CD14-positive monocyte (primary cell): ENCODE measurements at regions not wholly inside any gene's neighbourhood (a gene's known extent, or its start where the extent isn't known, plus 50 kb on each side); places are given as distances from the start of the nearest gene placed in this dataset.

ENCODE experiments used
- DNase-seq, 3 donors: peaks; one replicate each; pipeline ENCODE4 v3.0.0-alpha.2; 2011 to 2022
- H2AFZ ChIP-seq: 2 replicates; pipeline ENCODE4 v1.6.0; 2012; ENCODE audit warnings: mild to moderate bottlenecking, low read depth, low read length, inconsistent platforms; ENCODE audit not compliant: insufficient read depth, poor library complexity, severe bottlenecking
- H3K27ac ChIP-seq, 2 donors: 1 replicate in 1 of 2; 2 replicates in 1 of 2; pipeline ENCODE4 v1.5.1; 2012 to 2013; ENCODE audit warnings: low read length in 2 of 2, control low read depth in 1 of 2, inconsistent platforms in 1 of 2, low read depth in 1 of 2, mild to moderate bottlenecking in 1 of 2
- H3K27me3 ChIP-seq, 2 donors: one replicate each; pipeline versions ENCODE4 v1.6.0 to v1.6.1; 2011 to 2013; ENCODE audit warnings: low read length in 2 of 2; ENCODE audit not compliant: control insufficient read depth in 2 of 2, insufficient read depth in 2 of 2
- H3K36me3 ChIP-seq, 2 donors: replicated peaks in 1 of 2; 1 replicate in 1 of 2; 2 replicates in 1 of 2; pipeline versions ENCODE4 v1.5.1 to v1.6.1; 2012 to 2013; ENCODE audit warnings: low read length in 2 of 2, control low read depth in 1 of 2, inconsistent platforms in 1 of 2, mild to moderate bottlenecking in 1 of 2; ENCODE audit not compliant: insufficient read depth in 2 of 2, control insufficient read depth in 1 of 2
- H3K4me1 ChIP-seq, 2 donors: 1 replicate in 1 of 2; 2 replicates in 1 of 2; pipeline versions ENCODE4 v1.5.1 to v1.6.1; 2012 to 2013; ENCODE audit warnings: low read length in 2 of 2, control low read depth in 1 of 2, inconsistent platforms in 1 of 2, mild to moderate bottlenecking in 1 of 2, moderate library complexity in 1 of 2; ENCODE audit not compliant: insufficient read depth in 2 of 2, control insufficient read depth in 1 of 2
- H3K4me2 ChIP-seq: replicated peaks from 2 replicates; pipeline ENCODE3; 2012; ENCODE audit warnings: low read length, moderate library complexity, mild to moderate bottlenecking; ENCODE audit not compliant: poor library complexity, severe bottlenecking; ENCODE audit errors: extremely low read depth
- H3K4me3 ChIP-seq, 3 experiments: fragments of 200-600 bp in 1 of 3; sonication (generic) in 1 of 3; replicated peaks in 1 of 3; 1 replicate in 2 of 3; 2 replicates in 1 of 3; pipeline ENCODE4 v1.5.1; 2011 to 2013; ENCODE audit warnings: low read length in 3 of 3, mild to moderate bottlenecking in 3 of 3, control low read depth in 2 of 3, low read depth in 2 of 3, inconsistent platforms in 1 of 3, moderate library complexity in 1 of 3
- H3K79me2 ChIP-seq: 2 replicates; pipeline ENCODE4 v1.6.0; 2012; ENCODE audit warnings: mild to moderate bottlenecking, control low read depth, inconsistent platforms, low read length, moderate library complexity; ENCODE audit not compliant: insufficient read depth
- H3K9ac ChIP-seq: 2 replicates; pipeline ENCODE4 v1.6.0; 2017; ENCODE audit warnings: low read length, mild to moderate bottlenecking; ENCODE audit not compliant: insufficient read depth, poor library complexity, severe bottlenecking
- H3K9me3 ChIP-seq, 2 donors: replicated peaks in 1 of 2; 1 replicate in 1 of 2; 2 replicates in 1 of 2; pipeline versions ENCODE4 v1.5.1 to v1.6.1; 2012 to 2013; ENCODE audit warnings: low read length in 2 of 2, control low read depth in 1 of 2; ENCODE audit not compliant: control insufficient read depth in 1 of 2, insufficient read depth in 1 of 2
- H4K20me1 ChIP-seq: 2 replicates; pipeline ENCODE4 v1.6.0; 2012; ENCODE audit warnings: mild to moderate bottlenecking, low read length, control low read depth, moderate library complexity; ENCODE audit not compliant: insufficient read depth
- H3K27ac Mint-ChIP-seq, 7 donors: one replicate each; pipeline ENCODE4 v1.8.0; 2020; ENCODE audit warnings: mild to moderate bottlenecking in 7 of 7, mixed read lengths in 7 of 7, moderate library complexity in 6 of 7, inconsistent platforms in 2 of 7
- H3K27me3 Mint-ChIP-seq, 3 donors: one replicate each; pipeline ENCODE4 v1.8.0; 2021 to 2022; ENCODE audit warnings: low read depth in 3 of 3, mild to moderate bottlenecking in 3 of 3, mixed read lengths in 3 of 3, moderate library complexity in 3 of 3, inconsistent platforms in 1 of 3
- H3K36me3 Mint-ChIP-seq, 2 donors: one replicate each; pipeline ENCODE4 v1.8.0; 2020; ENCODE audit warnings: mixed read lengths in 2 of 2, inconsistent platforms in 1 of 2, mild to moderate bottlenecking in 1 of 2
- H3K4me1 Mint-ChIP-seq: one replicate; pipeline ENCODE4 v1.8.0; 2020; ENCODE audit warnings: mild to moderate bottlenecking, mixed read lengths
- H3K4me3 Mint-ChIP-seq, 2 donors: one replicate each; pipeline ENCODE4 v1.8.0; 2020; ENCODE audit warnings: mild to moderate bottlenecking in 2 of 2, mixed read lengths in 2 of 2, moderate library complexity in 1 of 2
- H3K9me3 Mint-ChIP-seq, 7 donors: one replicate each; pipeline ENCODE4 v1.8.0; 2020 to 2022; ENCODE audit warnings: mixed read lengths in 7 of 7, mild to moderate bottlenecking in 6 of 7, moderate library complexity in 6 of 7, inconsistent platforms in 2 of 7
- CTCF ChIP-seq: fragments of 200-600 bp; IDR thresholded peaks from one replicate; pipeline ENCODE4 v1.8.0; 2022; ENCODE audit warnings: antibody characterized with exemption, mild to moderate bottlenecking
- WGBS: methylation state at CpG from one replicate; pipeline ENCODE4 v1.1.5; 2013; ENCODE audit warnings: missing lambda C conversion rate; ENCODE audit not compliant: insufficient coverage; 5-methylcytosine and 5-hydroxymethylcytosine counted together
- intact Hi-C, 2 donors: fragments of 100-400 bp; cut with micrococcal nuclease; formaldehyde crosslinking; loops; one replicate each; pipeline versions ENCODE4 v1.15.0 to v1.15.1; 2023

GRCh38 chr4:83850435-83850834 lies 314.5 kb downstream of the GPAT3 start:
- Histone ChIP-seq H3K4me1 (no peaks in the 10 kb centered on the region), H3K79me2 (no peaks in the 10 kb centered on the region), H3K4me3 (no peak overlapping the region), H3K4me2 (no peak overlapping the region), H2AFZ (no peak overlapping the region), H3K36me3 (no peaks in the 10 kb centered on the region), H3K27ac (no peak overlapping the region), H3K9me3 (no peaks in the 10 kb centered on the region), H4K20me1 (no peaks in the 10 kb centered on the region), H3K9ac (no peak overlapping the region), H3K27me3 (no peaks in the 10 kb centered on the region)
- Mint-ChIP-seq H3K36me3 (no peaks in the 10 kb centered on the region), H3K27me3 (peaks cover 0 to 7% (median 3%) of the 10 kb centered on the region in 3 donors), H3K4me1 (no peaks in the 10 kb centered on the region), H3K4me3 (no peak overlapping the region), H3K27ac (peak overlapping the region in 1 of 7 donors; percentile 78), H3K9me3 (peaks cover 0 to 4% (median 0%) of the 10 kb centered on the region in 7 donors)
- intact Hi-C loops = no loop called here
- WGBS = 89% methylated on average over 3 of the region's 6 CpGs
- DNase-seq = no peak
- no peak for TF ChIP-seq CTCF

GRCh38 chr4:83846193-83846830 lies 310.4 kb downstream of the GPAT3 start:
- Histone ChIP-seq H4K20me1 (no peaks in the 10 kb centered on the region), H3K36me3 (no peaks in the 10 kb centered on the region), H3K9me3 (no peaks in the 10 kb centered on the region), H3K4me1 (no peaks in the 10 kb centered on the region), H3K27me3 (no peaks in the 10 kb centered on the region), H3K4me2 (no peak overlapping the region), H2AFZ (no peak overlapping the region), H3K9ac (no peak overlapping the region), H3K79me2 (no peaks in the 10 kb centered on the region), H3K4me3 (no peak overlapping the region), H3K27ac (no peak overlapping the region)
- Mint-ChIP-seq H3K4me1 (no peaks in the 10 kb centered on the region), H3K4me3 (no peak overlapping the region), H3K27me3 (no peaks in the 10 kb centered on the region), H3K9me3 (peaks cover 0 to 4% (median 0%) of the 10 kb centered on the region in 7 donors), H3K27ac (no peak overlapping the region), H3K36me3 (no peaks in the 10 kb centered on the region)
- intact Hi-C loops = no loop called here
- no peak for DNase-seq
- TF ChIP-seq CTCF = no peak
- WGBS = 80% methylated on average over 1 of the region's 3 CpGs
